HUES6 (cell line): ENCODE measurements at regions not wholly inside any gene's neighbourhood (a gene's known extent, or its start where the extent isn't known, plus 50 kb on each side); places are given as distances from the start of the nearest gene placed in this dataset.

Experiments
- H3K27ac ChIP-seq: 2 replicates; pipeline ENCODE4 v1.7.0; 2013; ENCODE audit warnings: low read depth, mild to moderate bottlenecking, low read length, inconsistent platforms
- H3K27me3 ChIP-seq: 2 replicates; pipeline ENCODE4 v1.6.1; 2013; ENCODE audit warnings: low read length; ENCODE audit not compliant: control insufficient read depth, insufficient read depth
- H3K36me3 ChIP-seq: 2 replicates; pipeline ENCODE4 v1.6.1; 2013; ENCODE audit warnings: low read length; ENCODE audit not compliant: control insufficient read depth, insufficient read depth
- H3K4me1 ChIP-seq: 2 replicates; pipeline ENCODE4 v1.6.1; 2013; ENCODE audit warnings: low read length; ENCODE audit not compliant: control insufficient read depth, insufficient read depth
- H3K4me3 ChIP-seq: 2 replicates; pipeline ENCODE4 v1.5.1; 2013; ENCODE audit warnings: low read depth, low read length
- H3K9ac ChIP-seq: one replicate; pipeline ENCODE4 v1.6.1; 2013; ENCODE audit warnings: mild to moderate bottlenecking, low read length
- H3K9me3 ChIP-seq: 2 replicates; pipeline ENCODE4 v1.6.1; 2013; ENCODE audit warnings: low read depth, low read length; ENCODE audit not compliant: control insufficient read depth, insufficient read depth

- H3K9me3 ChIP-seq, result no peaks in the 10 kb centered on the region
- no peak overlapping the region for H3K4me3 ChIP-seq
- no peaks in the 10 kb centered on the region for H3K4me1 ChIP-seq
- H3K27ac ChIP-seq, result no peak overlapping the region
- H3K36me3 ChIP-seq, result no peaks in the 10 kb centered on the region
- 0 out of 2 replicates have a peak, but pooled peaks cover 4% of the 10 kb centered on the region for H3K27me3 ChIP-seq
- no peak overlapping the region for H3K9ac ChIP-seq
These were observed 120.4 kb upstream of the GGTLC1 start for GRCh38 chr20:24109008-24109407.

GRCh38 chr20:24108581-24108980 is 120.0 kb upstream of the GGTLC1 start:
- no peak overlapping the region for H3K27ac ChIP-seq
- H3K36me3 ChIP-seq, result no peaks in the 10 kb centered on the region
- no peak overlapping the region for H3K9ac ChIP-seq
- H3K9me3 ChIP-seq, result no peaks in the 10 kb centered on the region
- H3K27me3 ChIP-seq, result 0 out of 2 replicates have a peak, but pooled peaks cover 4% of the 10 kb centered on the region
- H3K4me3 ChIP-seq, result no peak overlapping the region
- no peaks in the 10 kb centered on the region for H3K4me1 ChIP-seq

GRCh38 chr20:24106801-24107445 is 118.3 kb upstream of the GGTLC1 start:
- no peaks in the 10 kb centered on the region for H3K4me1 ChIP-seq
- no peak overlapping the region for H3K27ac ChIP-seq
- no peak overlapping the region for H3K4me3 ChIP-seq
- H3K9me3 ChIP-seq, result no peaks in the 10 kb centered on the region
- no peaks in the 10 kb centered on the region for H3K36me3 ChIP-seq
- H3K27me3 ChIP-seq, result no peaks in the 10 kb centered on the region
- no peak overlapping the region for H3K9ac ChIP-seq

- Histone ChIP-seq H3K27me3 (no peaks in the 10 kb centered on the region), H3K36me3 (no peaks in the 10 kb centered on the region), H3K4me1 (no peaks in the 10 kb centered on the region), H3K27ac (no peak overlapping the region), H3K4me3 (no peak overlapping the region), H3K9ac (no peak overlapping the region), H3K9me3 (no peaks in the 10 kb centered on the region)
These were observed 117.7 kb upstream of the GGTLC1 start for GRCh38 chr20:24106150-24106800.

- Histone ChIP-seq H3K36me3 (no peaks in the 10 kb centered on the region), H3K27me3 (no peaks in the 10 kb centered on the region), H3K9ac (no peak overlapping the region), H3K4me1 (no peaks in the 10 kb centered on the region), H3K27ac (no peak overlapping the region), H3K4me3 (no peak overlapping the region), H3K9me3 (no peaks in the 10 kb centered on the region)
These were observed 114.3 kb upstream of the GGTLC1 start for GRCh38 chr20:24102749-24103333.

GRCh38 chr20:24102290-24102689 is 113.7 kb upstream of the GGTLC1 start:
- no peaks in the 10 kb centered on the region for H3K27me3 ChIP-seq
- no peaks in the 10 kb centered on the region for H3K36me3 ChIP-seq
- H3K4me3 ChIP-seq, result no peak overlapping the region
- H3K4me1 ChIP-seq, result no peaks in the 10 kb centered on the region
- H3K9ac ChIP-seq, result no peak overlapping the region
- no peak overlapping the region for H3K27ac ChIP-seq
- H3K9me3 ChIP-seq, result no peaks in the 10 kb centered on the region

- Histone ChIP-seq H3K27me3 (no peaks in the 10 kb centered on the region), H3K4me3 (no peak overlapping the region), H3K36me3 (no peaks in the 10 kb centered on the region), H3K27ac (no peak overlapping the region), H3K9ac (no peak overlapping the region), H3K4me1 (peaks cover 3% of the 10 kb centered on the region; the same call in 1 of the 2 replicates), H3K9me3 (no peaks in the 10 kb centered on the region)
These were observed 111.9 kb upstream of the GGTLC1 start for GRCh38 chr20:24100370-24101011.

GRCh38 chr20:24098886-24099285 is 110.3 kb upstream of the GGTLC1 start:
- Histone ChIP-seq H3K9me3 (no peaks in the 10 kb centered on the region), H3K9ac (no peak overlapping the region), H3K27ac (no peak overlapping the region), H3K4me3 (no peak overlapping the region), H3K4me1 (peaks cover 3% of the 10 kb centered on the region; the same call in 1 of the 2 replicates), H3K27me3 (no peaks in the 10 kb centered on the region), H3K36me3 (no peaks in the 10 kb centered on the region)

- H3K9me3 ChIP-seq, result no peaks in the 10 kb centered on the region
- no peak overlapping the region for H3K4me3 ChIP-seq
- H3K27ac ChIP-seq, result no peak overlapping the region
- no peaks in the 10 kb centered on the region for H3K27me3 ChIP-seq
- H3K9ac ChIP-seq, result no peak overlapping the region
- H3K36me3 ChIP-seq, result no peaks in the 10 kb centered on the region
- peaks cover 3% of the 10 kb centered on the region; the same call in 1 of the 2 replicates for H3K4me1 ChIP-seq
These were observed 109.1 kb upstream of the GGTLC1 start for GRCh38 chr20:24097506-24098245.

- no peak overlapping the region for H3K9ac ChIP-seq
- H3K4me1 ChIP-seq, result peaks cover 3% of the 10 kb centered on the region; the same call in 1 of the 2 replicates
- no peak overlapping the region for H3K27ac ChIP-seq
- no peaks in the 10 kb centered on the region for H3K27me3 ChIP-seq
- no peaks in the 10 kb centered on the region for H3K36me3 ChIP-seq
- H3K9me3 ChIP-seq, result no peaks in the 10 kb centered on the region
- no peak overlapping the region for H3K4me3 ChIP-seq
These were observed 108.4 kb upstream of the GGTLC1 start for GRCh38 chr20:24096864-24097450.
